Activated naive CD4-positive, alpha-beta T cell treated with anti-CD3 and anti-CD28 coated beads, Interleukin-2, amount 50 U/mL, for 72 hours (primary cell): ENCODE measurements at regions not wholly inside any gene's neighbourhood (a gene's known extent, or its start where the extent isn't known, plus 50 kb on each side); places are given as distances from the start of the nearest gene placed in this dataset.
"Not testable (repeated sequence)": the region's sequence is repeated elsewhere in the genome, so short reads cannot be mapped to it uniquely, and the experiment has no call there.

Experiments used
- ATAC-seq, 2 donors: fragments of 150-1000 bp; cut with Tn5 transposase; 2 replicates each; pipeline ENCODE4 v1.10.0; 2021; ENCODE audit warnings: mild to moderate bottlenecking in 2 of 2, moderate library complexity in 2 of 2
- DNase-seq, 2 donors: peaks; one replicate each; pipeline ENCODE4 v3.0.0; 2021 to 2022; ENCODE audit warnings: low spot score in 2 of 2
- H3K27ac Mint-ChIP-seq, 2 donors: one replicate each; pipeline ENCODE4 v1.8.0; 2022; ENCODE audit warnings: mild to moderate bottlenecking in 2 of 2, mixed read lengths in 2 of 2
- H3K36me3 Mint-ChIP-seq, 2 donors: one replicate each; pipeline ENCODE4 v1.8.0; 2022; ENCODE audit warnings: mixed read lengths in 2 of 2
- H3K9me3 Mint-ChIP-seq, 2 donors: one replicate each; pipeline ENCODE4 v1.8.0; 2022; ENCODE audit warnings: mixed read lengths in 2 of 2

DNA sequence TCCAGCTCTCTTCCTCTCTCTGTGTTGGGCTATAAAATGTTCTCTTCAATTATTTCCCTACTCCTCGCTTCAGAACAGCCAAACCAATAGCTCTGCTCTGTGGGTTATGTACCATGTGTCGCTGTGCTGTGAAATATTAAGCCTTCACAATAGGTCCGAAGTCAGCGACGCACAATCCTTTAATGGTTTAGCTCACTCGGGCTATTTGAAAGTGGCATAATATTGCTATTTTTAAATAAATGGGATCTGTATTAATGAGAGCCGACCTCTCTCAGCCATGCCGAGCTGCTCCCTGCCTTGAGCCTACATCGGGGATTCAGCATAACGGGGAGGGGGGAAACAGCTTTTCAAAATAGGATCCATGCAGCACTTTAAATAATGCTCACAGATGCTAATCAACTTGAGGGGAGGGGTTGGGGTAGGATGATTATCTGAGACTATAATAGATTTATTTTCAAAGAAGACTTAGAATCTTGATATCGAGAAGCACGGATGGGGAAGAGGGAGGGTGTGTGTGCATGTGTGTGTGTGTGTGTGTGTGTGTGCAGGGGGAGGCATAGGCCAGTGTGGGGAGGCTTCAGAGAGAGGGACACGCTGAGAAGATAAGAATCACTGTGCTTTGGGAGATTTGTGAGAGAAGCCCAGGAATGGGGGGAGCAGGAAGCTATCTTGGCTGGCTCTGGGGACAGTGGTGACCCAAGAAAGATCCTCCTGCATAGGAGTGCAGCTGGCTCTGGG is 271.5 kb downstream of the NXPE2 start:
- H3K27ac Mint-ChIP-seq = no peak overlapping the region
- DNase-seq = no peak
- no peaks in the 10 kb centered on the region for H3K36me3 Mint-ChIP-seq
- H3K9me3 Mint-ChIP-seq = no peaks in the 10 kb centered on the region
- no peak for ATAC-seq

DNA sequence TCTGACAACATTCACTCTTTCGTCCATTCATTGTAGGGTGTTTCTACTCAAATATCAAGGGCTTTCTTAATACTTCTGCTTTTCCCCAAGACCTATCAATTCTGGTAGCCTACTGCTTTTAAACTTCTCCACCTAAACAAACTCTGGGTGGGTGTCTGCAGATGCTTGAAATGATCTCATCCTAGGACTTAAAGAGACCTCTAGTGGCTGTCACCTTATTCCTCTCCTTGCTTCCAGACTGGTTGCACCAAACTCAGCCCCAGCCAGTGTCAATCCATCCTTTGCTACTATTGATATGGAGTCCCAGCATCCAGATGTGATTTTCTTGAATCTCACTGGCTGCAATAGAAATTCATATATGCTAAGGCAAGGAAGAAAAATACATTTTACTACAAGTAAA is 274.7 kb downstream of the NXPE2 start:
- no peak overlapping the region for H3K27ac Mint-ChIP-seq
- H3K36me3 Mint-ChIP-seq = no peaks in the 10 kb centered on the region
- ATAC-seq = no peak
- H3K9me3 Mint-ChIP-seq = no peaks in the 10 kb centered on the region
- no peak for DNase-seq

GRCh38 chr11:114955923-114956322 is 277.6 kb downstream of the NXPE2 start:
- no peak for DNase-seq
- ATAC-seq = no peak
- Mint-ChIP-seq H3K27ac (no peak overlapping the region), H3K9me3 (no peaks in the 10 kb centered on the region), H3K36me3 (no peaks in the 10 kb centered on the region)

DNA sequence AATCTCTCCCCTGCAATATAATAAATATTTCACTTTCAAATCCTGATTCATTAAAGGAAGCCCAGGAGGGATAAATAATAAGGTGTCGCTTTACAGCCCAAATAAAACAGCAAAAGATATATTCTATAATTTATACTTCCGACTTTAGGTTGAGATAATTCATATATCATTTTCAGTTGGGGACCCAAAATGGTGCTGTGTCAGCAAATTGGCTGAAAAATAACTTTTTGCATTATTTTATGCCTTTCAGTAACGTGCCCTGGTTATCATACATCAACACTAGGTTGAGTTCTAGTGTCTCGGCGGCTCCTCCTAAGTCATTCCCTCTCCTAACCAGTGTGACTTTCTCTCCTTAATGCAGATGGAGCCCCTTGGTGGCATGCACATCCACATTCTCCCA is 278.2 kb downstream of the NXPE2 start:
- no peak for ATAC-seq
- no peak for DNase-seq
- Mint-ChIP-seq H3K9me3 (no peaks in the 10 kb centered on the region), H3K27ac (no peak overlapping the region), H3K36me3 (no peaks in the 10 kb centered on the region)

DNA sequence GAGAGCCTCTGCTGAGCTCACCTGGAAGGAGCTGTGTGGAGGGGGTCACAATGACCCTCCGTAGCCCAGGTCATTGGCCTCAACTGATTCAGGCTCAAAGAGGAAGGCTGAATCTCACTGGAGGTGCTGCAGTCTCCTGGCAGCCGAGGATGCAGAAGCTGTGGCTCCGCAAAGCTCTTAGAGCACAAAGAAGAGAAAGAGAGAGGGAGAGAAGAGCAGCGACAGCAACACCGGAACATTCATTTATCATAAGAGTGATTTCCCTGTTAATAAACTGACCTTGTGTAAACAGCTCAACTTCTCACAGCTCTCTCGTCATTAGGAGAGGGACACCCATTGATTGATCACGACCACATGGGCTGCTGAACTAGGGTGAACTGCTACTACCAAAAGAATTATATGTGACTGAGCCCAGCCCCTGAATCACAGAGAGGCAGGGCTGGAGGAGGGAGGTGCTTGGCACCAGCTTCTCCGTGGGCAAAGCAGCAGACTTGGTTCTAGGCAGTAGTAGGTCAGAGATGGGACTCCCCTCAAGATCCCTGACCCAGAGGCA is 281.7 kb downstream of the NXPE2 start:
- ATAC-seq (no peak), DNase-seq (no peak)
- H3K9me3 Mint-ChIP-seq = no peaks in the 10 kb centered on the region
- no peak overlapping the region for H3K27ac Mint-ChIP-seq
- H3K36me3 Mint-ChIP-seq = no peaks in the 10 kb centered on the region

- H3K27ac Mint-ChIP-seq, DNase-seq, H3K9me3 Mint-ChIP-seq, H3K36me3 Mint-ChIP-seq, ATAC-seq: not testable (repeated sequence)
These were observed 282.5 kb downstream of the NXPE2 start for GRCh38 chr11:114960819-114961218.

GRCh38 chr11:114964676-114965214 is 286.4 kb downstream of the NXPE2 start:
- no peak overlapping the region for H3K27ac Mint-ChIP-seq
- H3K9me3 Mint-ChIP-seq = peaks cover 0 to 4% of the 10 kb centered on the region in 2 donors
- no peaks in the 10 kb centered on the region for H3K36me3 Mint-ChIP-seq
- ATAC-seq (no peak), DNase-seq (no peak)

DNA sequence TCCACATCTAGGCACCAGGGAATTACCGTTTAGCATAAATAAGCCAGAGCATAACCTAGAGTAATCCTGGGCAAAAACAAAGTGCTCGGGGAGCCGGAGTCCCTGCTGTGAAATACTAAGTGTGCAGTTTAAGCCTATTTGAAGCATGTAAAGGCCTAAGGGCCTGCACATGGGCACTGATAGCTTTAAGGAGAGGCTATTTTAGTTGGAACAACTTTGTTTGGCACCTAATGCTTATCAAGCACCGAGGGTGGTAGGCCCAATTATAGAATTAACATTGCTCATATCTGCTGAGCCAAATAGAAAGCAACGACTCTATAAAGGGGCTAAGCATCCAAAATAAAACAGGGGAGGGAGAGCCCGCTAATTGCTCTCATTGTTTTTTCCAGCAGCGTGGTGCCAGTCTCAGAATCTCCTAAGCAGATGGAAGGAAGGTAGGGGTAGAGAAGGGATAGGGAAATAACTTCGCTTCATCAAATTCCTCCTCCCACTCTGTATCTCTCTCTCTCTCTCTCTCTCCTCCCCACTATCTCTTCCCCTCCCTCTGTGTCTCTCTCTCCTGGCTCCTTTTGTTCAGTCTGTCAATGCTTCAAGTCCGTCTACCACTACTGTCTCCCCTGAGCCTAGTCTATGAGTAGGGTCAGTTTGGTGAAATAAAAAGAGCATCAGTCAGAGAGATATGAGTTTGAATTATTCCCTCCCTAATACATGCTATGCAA is 292.8 kb downstream of the NXPE2 start:
- H3K36me3 Mint-ChIP-seq = no peaks in the 10 kb centered on the region
- no peak overlapping the region for H3K27ac Mint-ChIP-seq
- no peak for DNase-seq
- ATAC-seq = no peak
- peaks cover 0 to 4% of the 10 kb centered on the region in 2 donors for H3K9me3 Mint-ChIP-seq

DNA sequence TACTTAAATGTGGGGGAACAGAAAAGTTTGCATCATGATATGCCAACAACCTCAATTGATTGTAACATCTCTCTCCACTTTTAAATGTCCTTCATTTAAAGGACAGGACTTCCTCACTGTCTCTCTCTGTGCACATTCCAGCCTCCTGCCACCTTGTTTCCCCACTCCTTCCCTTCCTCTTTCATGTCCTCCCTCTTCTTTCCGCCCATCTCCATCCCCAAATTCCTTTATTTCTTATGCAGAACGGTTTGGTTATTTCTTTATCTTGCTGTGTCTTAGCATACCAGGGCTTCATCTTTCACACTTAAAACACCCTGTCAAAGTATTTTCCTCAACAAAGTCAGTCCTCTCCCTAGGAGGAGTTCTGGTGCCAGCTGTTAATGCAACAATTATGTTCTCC is 293.8 kb downstream of the NXPE2 start:
- Mint-ChIP-seq H3K36me3 (no peaks in the 10 kb centered on the region), H3K9me3 (peaks cover 0 to 4% of the 10 kb centered on the region in 2 donors)

GRCh38 chr11:114977651-114978050 is 299.3 kb downstream of the NXPE2 start:
- H3K36me3 Mint-ChIP-seq = no peaks in the 10 kb centered on the region
- ATAC-seq (no peak), DNase-seq (no peak)
- no peak overlapping the region for H3K27ac Mint-ChIP-seq
- no peaks in the 10 kb centered on the region for H3K9me3 Mint-ChIP-seq

More for the DNA sequence above, 293.8 kb downstream of the NXPE2 start:
- no peak overlapping the region for H3K27ac Mint-ChIP-seq
- DNase-seq (no peak), ATAC-seq (no peak)

- DNase-seq = no peak
- H3K9me3 Mint-ChIP-seq = no peaks in the 10 kb centered on the region
- H3K36me3 Mint-ChIP-seq = no peaks in the 10 kb centered on the region
- H3K27ac Mint-ChIP-seq = no peak overlapping the region
- no peak for ATAC-seq
These were observed 303.8 kb downstream of the NXPE2 start for GRCh38 chr11:114982141-114982540.

DNA sequence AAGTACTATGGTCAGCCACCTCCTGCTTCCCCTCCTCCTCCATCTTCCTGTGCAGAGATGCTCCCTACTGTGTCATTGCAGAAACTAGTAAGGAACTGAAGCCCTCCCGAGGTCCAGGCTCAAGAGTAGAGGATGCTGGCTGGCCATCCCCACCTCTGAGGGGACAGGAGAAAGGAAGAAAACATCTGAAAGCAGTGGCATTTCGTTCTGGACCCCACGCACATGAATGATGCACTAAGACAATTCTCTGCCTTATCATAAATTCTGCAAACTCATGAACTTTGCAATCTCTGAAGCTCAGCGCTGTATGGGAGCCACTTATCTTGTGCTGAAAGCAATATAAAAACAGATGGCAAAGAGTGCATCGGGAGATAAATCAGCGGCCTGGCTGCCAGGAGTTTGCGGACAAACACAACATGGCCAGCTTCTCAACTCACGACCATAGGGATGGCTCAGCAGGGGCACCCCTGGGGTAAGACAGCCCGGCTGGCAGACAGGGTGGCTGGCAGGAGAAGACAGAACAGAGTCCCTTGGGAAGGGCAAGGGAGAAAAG is 306.4 kb downstream of the NXPE2 start:
- DNase-seq (no peak), ATAC-seq (no peak)
- Mint-ChIP-seq H3K36me3 (no peaks in the 10 kb centered on the region), H3K9me3 (no peaks in the 10 kb centered on the region), H3K27ac (no peak overlapping the region)

DNA sequence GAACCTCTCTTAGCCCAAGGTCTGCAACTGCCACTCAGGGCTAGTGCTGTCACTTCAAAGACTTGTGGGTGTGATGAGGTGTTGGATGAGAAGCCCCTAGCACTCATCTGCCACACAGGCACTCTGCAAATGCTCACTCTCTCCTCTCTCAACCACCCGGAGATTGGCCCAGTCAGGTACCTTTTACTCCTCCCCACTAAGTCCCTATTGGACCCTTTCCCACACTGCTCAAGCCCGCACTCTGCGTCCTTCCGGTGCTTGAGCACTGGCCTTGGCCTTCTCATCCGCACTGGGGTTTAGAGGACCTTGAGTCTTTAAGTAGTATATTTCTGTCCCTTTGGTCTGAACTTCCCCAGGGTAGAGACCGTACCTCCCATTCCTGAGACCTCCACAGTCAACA is 308.0 kb downstream of the NXPE2 start:
- Mint-ChIP-seq H3K36me3 (no peaks in the 10 kb centered on the region), H3K27ac (no peak overlapping the region), H3K9me3 (no peaks in the 10 kb centered on the region)
- ATAC-seq (no peak), DNase-seq (no peak)

DNA sequence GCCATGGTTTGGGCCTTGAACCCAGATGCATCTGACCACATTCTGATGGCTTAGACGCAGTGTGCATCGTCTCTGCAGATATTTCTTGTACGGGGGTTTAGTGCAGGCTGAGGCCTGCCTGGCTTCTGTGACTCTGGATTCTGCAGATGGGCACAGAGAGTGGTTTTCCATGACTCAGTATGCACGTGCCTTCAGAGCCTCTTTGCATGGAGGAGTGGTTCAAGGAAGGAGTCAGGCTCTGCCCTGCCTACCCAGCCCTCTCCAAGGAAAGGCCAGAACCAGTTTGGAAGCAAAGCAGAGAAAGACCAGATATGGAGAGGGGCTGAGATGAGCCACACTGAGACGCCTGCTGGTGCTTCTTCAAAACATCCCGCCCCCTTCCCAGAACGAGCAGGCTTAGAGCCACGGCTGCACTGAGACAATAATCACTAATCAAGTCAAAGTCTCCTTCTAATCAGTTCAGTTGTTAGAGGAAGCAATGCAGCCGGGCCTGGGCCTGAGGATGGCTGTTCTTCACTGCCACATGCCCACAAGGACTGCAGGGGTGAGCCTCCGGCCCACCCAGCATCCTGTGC is 308.9 kb downstream of the NXPE2 start:
- Mint-ChIP-seq H3K27ac (no peak overlapping the region), H3K36me3 (no peaks in the 10 kb centered on the region), H3K9me3 (no peaks in the 10 kb centered on the region)
- DNase-seq (no peak), ATAC-seq (no peak)

DNA sequence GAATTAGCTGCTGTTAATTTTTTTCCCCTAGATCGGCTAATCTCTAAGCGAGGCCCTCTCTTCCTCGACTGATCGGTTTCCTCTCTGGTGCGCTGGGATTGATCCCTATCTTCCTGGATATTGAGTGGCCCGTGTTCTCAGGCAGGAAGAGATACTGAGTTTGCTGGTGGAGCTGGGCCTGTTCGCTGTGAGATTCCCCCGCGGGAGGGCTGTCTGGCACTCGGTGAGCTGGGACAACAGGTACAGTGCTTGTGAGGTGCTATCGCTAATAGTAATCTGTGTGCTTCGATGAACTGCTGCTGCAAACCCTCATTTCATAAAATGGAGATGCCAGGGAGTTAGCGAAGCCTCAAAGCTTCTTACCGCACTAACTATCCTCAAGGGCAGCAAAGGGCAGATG is 310.3 kb downstream of the NXPE2 start:
- ATAC-seq = no peak
- Mint-ChIP-seq H3K9me3 (no peaks in the 10 kb centered on the region), H3K36me3 (no peaks in the 10 kb centered on the region), H3K27ac (no peak overlapping the region)
- no peak for DNase-seq

DNA sequence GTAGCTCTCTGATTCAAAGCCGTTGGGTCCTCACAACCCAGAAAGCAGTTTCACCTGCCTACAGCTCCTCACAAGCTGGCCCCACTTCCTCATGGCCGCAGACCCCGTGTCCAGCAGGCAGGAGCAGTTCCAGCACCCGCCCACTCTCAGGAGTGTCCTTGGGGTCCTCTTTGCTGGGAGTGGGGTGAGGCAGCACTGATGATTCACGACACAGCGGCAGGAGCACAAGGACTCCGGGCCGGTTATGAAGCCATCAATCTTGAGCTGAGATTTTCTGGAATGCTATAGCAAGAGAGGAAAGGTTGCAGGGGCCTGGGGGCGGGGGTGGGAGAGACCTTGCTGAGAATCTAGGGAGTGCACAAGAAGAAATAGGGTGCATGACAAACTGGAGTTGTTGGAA is 311.2 kb downstream of the NXPE2 start:
- Mint-ChIP-seq H3K27ac (no peak overlapping the region), H3K36me3 (no peaks in the 10 kb centered on the region), H3K9me3 (no peaks in the 10 kb centered on the region)
- DNase-seq (no peak), ATAC-seq (no peak)

GRCh38 chr11:115005663-115006062 is 327.3 kb downstream of the NXPE2 start:
- H3K36me3 Mint-ChIP-seq = peaks cover 0 to 4% of the 10 kb centered on the region in 2 donors
- no peak for DNase-seq
- H3K9me3 Mint-ChIP-seq = peaks cover 0 to 8% of the 10 kb centered on the region in 2 donors
- H3K27ac Mint-ChIP-seq = no peak overlapping the region
- no peak for ATAC-seq
